ENCODE measurements at regions not wholly inside any gene's neighbourhood (a gene's known extent, or its start where the extent isn't known, plus 50 kb on each side); places are given as distances from the start of the nearest gene placed in this dataset.
"Not testable (repeated sequence)": the region's sequence is repeated elsewhere in the genome, so short reads cannot be mapped to it uniquely, and the experiment has no call there.

DNA sequence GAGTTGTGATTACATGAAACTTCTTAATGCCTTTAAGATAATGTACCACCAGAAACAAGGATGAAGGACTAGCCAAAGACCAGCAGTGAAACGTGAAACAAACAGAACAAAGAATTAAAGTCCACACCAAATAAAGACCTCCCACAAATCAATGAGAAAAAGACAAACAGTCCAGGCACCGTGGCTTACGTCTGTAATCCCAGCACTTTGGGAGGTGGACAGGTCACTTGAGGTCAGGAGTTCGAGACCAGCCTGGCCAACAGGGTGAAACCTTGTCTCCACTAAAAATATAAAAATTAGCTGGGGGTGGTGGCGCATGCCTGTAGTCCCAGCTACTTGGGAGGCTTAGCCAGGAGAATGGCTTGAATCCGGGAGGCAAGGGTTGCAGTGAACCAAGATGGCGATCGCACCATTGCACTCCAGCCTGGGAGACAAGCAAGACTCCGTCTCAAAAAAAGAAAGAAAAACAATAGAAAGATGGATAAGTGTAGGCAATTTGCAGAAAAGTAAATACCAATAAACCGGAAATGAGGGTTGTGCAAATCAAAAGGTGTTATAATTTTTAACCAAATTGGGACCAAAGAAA, 167.8 kb upstream of the GRK3 start:
- intact Hi-C loops (cut with DNase I): no loop called here
- Histone ChIP-seq H3K36me3 (no peaks in the 10 kb centered on the region), H3K4me3 (no peak overlapping the region), H3K27ac (no peak overlapping the region), H3K4me1 (peaks cover 17% of the 10 kb centered on the region), H3K27me3 (no peaks in the 10 kb centered on the region), H3K9me3 (no peaks in the 10 kb centered on the region)
- DNase-seq: no peak
- no peak for ATAC-seq
- TF ChIP-seq, protein P1, sequence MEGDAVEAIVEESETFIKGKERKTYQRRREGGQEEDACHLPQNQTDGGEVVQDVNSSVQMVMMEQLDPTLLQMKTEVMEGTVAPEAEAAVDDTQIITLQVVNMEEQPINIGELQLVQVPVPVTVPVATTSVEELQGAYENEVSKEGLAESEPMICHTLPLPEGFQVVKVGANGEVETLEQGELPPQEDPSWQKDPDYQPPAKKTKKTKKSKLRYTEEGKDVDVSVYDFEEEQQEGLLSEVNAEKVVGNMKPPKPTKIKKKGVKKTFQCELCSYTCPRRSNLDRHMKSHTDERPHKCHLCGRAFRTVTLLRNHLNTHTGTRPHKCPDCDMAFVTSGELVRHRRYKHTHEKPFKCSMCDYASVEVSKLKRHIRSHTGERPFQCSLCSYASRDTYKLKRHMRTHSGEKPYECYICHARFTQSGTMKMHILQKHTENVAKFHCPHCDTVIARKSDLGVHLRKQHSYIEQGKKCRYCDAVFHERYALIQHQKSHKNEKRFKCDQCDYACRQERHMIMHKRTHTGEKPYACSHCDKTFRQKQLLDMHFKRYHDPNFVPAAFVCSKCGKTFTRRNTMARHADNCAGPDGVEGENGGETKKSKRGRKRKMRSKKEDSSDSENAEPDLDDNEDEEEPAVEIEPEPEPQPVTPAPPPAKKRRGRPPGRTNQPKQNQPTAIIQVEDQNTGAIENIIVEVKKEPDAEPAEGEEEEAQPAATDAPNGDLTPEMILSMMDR (IDR thresholded peaks at IDR 0.05): no peak

DNA sequence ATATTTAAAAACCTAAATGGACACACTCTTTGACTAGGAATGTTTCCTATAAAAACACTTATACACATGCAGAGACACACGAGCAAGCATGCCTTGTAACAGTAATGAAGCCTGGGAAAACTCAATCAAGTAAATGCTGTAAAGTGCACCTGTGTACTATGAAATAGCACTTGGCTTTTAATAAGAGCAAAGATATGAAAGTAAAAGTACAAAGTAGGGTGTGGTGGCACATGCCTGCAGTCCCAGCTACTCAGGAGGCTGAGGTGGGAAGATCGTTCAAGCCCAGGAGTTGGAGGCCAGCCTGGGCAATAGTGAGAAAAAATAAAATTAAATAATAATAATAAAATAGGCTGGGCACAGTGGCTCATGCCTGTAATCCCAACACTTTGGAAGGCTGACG, 166.9 kb upstream of the GRK3 start:
- H3K9me3 ChIP-seq: no peaks in the 10 kb centered on the region
- H3K27me3 ChIP-seq: no peaks in the 10 kb centered on the region
- intact Hi-C loops (cut with DNase I): no loop called here
- DNase-seq (no peak), ATAC-seq (peak; percentile 32)
- H3K36me3 ChIP-seq: no peaks in the 10 kb centered on the region
- TF ChIP-seq, protein P1 (IDR thresholded peaks at IDR 0.05): no peak
- H3K27ac ChIP-seq: no peak overlapping the region
- H3K4me3 ChIP-seq: no peak overlapping the region
- H3K4me1 ChIP-seq: peaks cover 20% of the 10 kb centered on the region

- H3K9me3 ChIP-seq; DNase-seq; H3K27me3 ChIP-seq; H3K27ac ChIP-seq; H3K4me3 ChIP-seq; H3K36me3 ChIP-seq; ATAC-seq; intact Hi-C loops (cut with DNase I): not testable (repeated sequence)
- H3K4me1 ChIP-seq: peaks cover 30% of the 10 kb centered on the region
These were observed 165.8 kb upstream of the GRK3 start for GRCh38 chr22:25398591-25399062.

- intact Hi-C loops (cut with DNase I): no loop called here
- ATAC-seq (no peak), DNase-seq (no peak)
- H3K4me3 ChIP-seq: no peak overlapping the region
- H3K27me3 ChIP-seq: no peaks in the 10 kb centered on the region
- H3K27ac ChIP-seq: no peak overlapping the region
- H3K4me1 ChIP-seq: peaks cover 34% of the 10 kb centered on the region
- no peaks in the 10 kb centered on the region for H3K9me3 ChIP-seq
- no peaks in the 10 kb centered on the region for H3K36me3 ChIP-seq
- TF ChIP-seq, protein P1 (IDR thresholded peaks at IDR 0.05): no peak
These were observed 164.8 kb upstream of the GRK3 start for GRCh38 chr22:25399649-25400151.

DNA sequence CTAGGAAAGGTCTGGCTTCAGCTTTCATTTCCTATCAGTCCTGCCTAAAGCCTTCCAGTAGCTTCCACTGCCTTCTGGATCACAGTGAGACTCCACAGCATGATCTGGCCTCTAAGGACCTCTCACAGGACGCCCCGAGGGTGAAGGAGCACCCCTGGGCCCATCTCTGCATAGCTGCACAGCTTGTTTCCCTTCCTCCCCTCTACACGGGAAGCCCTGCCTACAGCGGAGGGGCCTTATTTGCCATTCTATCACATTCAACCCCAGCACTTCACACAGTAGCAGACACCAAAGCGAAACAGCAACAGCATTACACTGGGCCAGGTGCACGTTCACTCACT, 162.3 kb upstream of the GRK3 start:
- H3K4me3 ChIP-seq: no peak overlapping the region

More for the DNA sequence above, 162.3 kb upstream of the GRK3 start:
- Histone ChIP-seq H3K27me3 (no peaks in the 10 kb centered on the region), H3K9me3 (no peaks in the 10 kb centered on the region), H3K27ac (no peak overlapping the region), H3K36me3 (no peaks in the 10 kb centered on the region), H3K4me1 (peaks cover 41% of the 10 kb centered on the region)
- ATAC-seq: no peak
- intact Hi-C loops (cut with DNase I): loop anchor here (2.0 kb wide), 1 partner anchor 39 kb away; no protein-coding TSS in a partner anchor
- no peak for DNase-seq
- TF ChIP-seq, protein P1 (IDR thresholded peaks at IDR 0.05): no peak
